ENCODE measurements at regions not wholly inside any gene's neighbourhood (a gene's known extent, or its start where the extent isn't known, plus 50 kb on each side); places are given as distances from the start of the nearest gene placed in this dataset.
A peak's percentile ranks its signal among the peaks of the same experiment; 100 is the strongest.

GRCh38 chr2:103792042-103792441 lies 1030.2 kb downstream of the TMEM182 start (continued):
- no peak for TF ChIP-seq ZNF318 (CRISPR knock-in tag; IDR thresholded peaks at IDR 0.05)
- no peak for TF ChIP-seq RFX1 (IDR thresholded peaks at IDR 0.05)

GRCh38 chr2:103798291-103798690 lies 1036.5 kb downstream of the TMEM182 start:
- no peak overlapping the region for H2AFZ ChIP-seq (ENCODE audit: low read length)
- peak; percentile 23; the same call in 1 of the 2 replicates for TF ChIP-seq MAFF (IDR thresholded peaks at IDR 0.05; ENCODE audit: low read depth, low read length)
- TF ChIP-seq ZNF619 (CRISPR knock-in tag; IDR thresholded peaks at IDR 0.05), result no peak
- TF ChIP-seq ATF7 (IDR thresholded peaks at IDR 0.05), result peak; percentile 57; the same call in 1 of the 2 replicates
- TF ChIP-seq ATF7 (CRISPR knock-in tag; IDR thresholded peaks at IDR 0.05), result no peak
- no peak for TF ChIP-seq KLF13 (CRISPR knock-in tag; IDR thresholded peaks at IDR 0.05)
- no peak for TF ChIP-seq ELF4 (CRISPR knock-in tag; IDR thresholded peaks at IDR 0.05; ENCODE audit: borderline replicate concordance)
- peak in 1 of 2 experiments; percentile 33; a peak in 1 of 4 replicates for TF ChIP-seq MAFK (conservative IDR thresholded peaks at IDR 0.05 in 1 of 2, IDR thresholded peaks at IDR 0.05 in 1 of 2; ENCODE audit: low read length in 2 of 2)
- TF ChIP-seq REL (CRISPR knock-in tag; conservative IDR thresholded peaks at IDR 0.05), result no peak
- no peak for TF ChIP-seq HIVEP1 (CRISPR knock-in tag; IDR thresholded peaks at IDR 0.05)
- no peak for TF ChIP-seq IKZF1 (IDR thresholded peaks at IDR 0.05)
- no peak for TF ChIP-seq RFXAP (CRISPR knock-in tag; IDR thresholded peaks at IDR 0.05; ENCODE audit: borderline replicate concordance)
- no peak for TF ChIP-seq ZNF660 (CRISPR knock-in tag; IDR thresholded peaks at IDR 0.05; ENCODE audit: borderline replicate concordance, low read depth)
- TF ChIP-seq ZNF101 (CRISPR knock-in tag; IDR thresholded peaks at IDR 0.05; ENCODE audit: borderline replicate concordance, low read depth), result no peak
- no peak overlapping the region for H3K4me2 ChIP-seq (ENCODE audit: low read depth, low read length)
- ATAC-seq (no peak), FAIRE-seq (no peak), DNase-seq (ENCODE audit: low spot score) (no peak)
- 2% methylated on average over 1 of the region's 1 CpG for WGBS (ENCODE audit: low lambda C conversion rate)
- peaks cover 52% of the 10 kb centered on the region for H3K9me3 ChIP-seq (ENCODE audit: low read length)
- H3K4me3 ChIP-seq (replicated peaks in 1 of 3; ENCODE audit: insufficient read depth in 1 of 3, low read depth in 2 of 3, low read length in 3 of 3), result no peak overlapping the region
- no peaks in the 10 kb centered on the region for H3K79me2 ChIP-seq (ENCODE audit: insufficient read depth, low read length)
- CTCF ChIA-PET (ENCODE audit: low intra/inter-chr PET ratio, low total read pairs), result no interaction called here
- no peaks in the 10 kb centered on the region for H3K27me3 ChIP-seq (ENCODE audit: control insufficient read depth in 1 of 2, insufficient read depth in 2 of 2, low read length in 2 of 2)
- no TSS peak for BruUV-seq (replicated peaks)
- POLR2A ChIA-PET, result no interaction called here
- no peaks in the 10 kb centered on the region for H4K20me1 ChIP-seq (ENCODE audit: insufficient read depth, low read length)
- H3K9ac ChIP-seq (ENCODE audit: insufficient read depth, low read depth, low read length), result no peak overlapping the region
- H3K36me3 ChIP-seq (replicated peaks in 1 of 2; ENCODE audit: control insufficient read depth in 1 of 2, insufficient read depth in 2 of 2, low read length in 2 of 2), result no peaks in the 10 kb centered on the region
- H3K27ac ChIP-seq (ENCODE audit: extremely low read length, insufficient read depth, low read length), result no peak overlapping the region
- intact Hi-C loops (cut with micrococcal nuclease; ENCODE audit: unreplicated experiment) (no loop called here), in situ Hi-C loops (cut with HindIII; ENCODE audit: extremely low pct_ligation_motif_present, low pct_unique_long_range_greater_than_20kb) (no loop called here)
- H3K4me1 ChIP-seq (ENCODE audit: insufficient read depth, low read length), result no peaks in the 10 kb centered on the region

All from HepG2 (cell line).